Activated CD4-positive, CD25-positive, alpha-beta regulatory T cell treated with anti-CD3 and anti-CD28 coated beads, Interleukin-2, amount 50 U/mL, for 24 hours (primary cell): ENCODE measurements at regions not wholly inside any gene's neighbourhood (a gene's known extent, or its start where the extent isn't known, plus 50 kb on each side); places are given as distances from the start of the nearest gene placed in this dataset.

Experiments used
- ATAC-seq, 2 donors: fragments of 150-1000 bp; cut with Tn5 transposase; one replicate each; pipeline ENCODE4 v1.10.0; 2021; ENCODE audit warnings: mild to moderate bottlenecking in 1 of 2, moderate library complexity in 1 of 2

GRCh38 chr10:1847361-1847760, 110.0 kb upstream of the ADARB2 start:
- ATAC-seq, result no peak

GRCh38 chr10:1846032-1846431, 108.7 kb upstream of the ADARB2 start:
- no peak for ATAC-seq

- ATAC-seq, result no peak
These were observed 104.4 kb upstream of the ADARB2 start for GRCh38 chr10:1841759-1842158.

- ATAC-seq, result no peak
These were observed 92.4 kb upstream of the ADARB2 start for GRCh38 chr10:1829712-1830111.

- ATAC-seq, result no peak
These were observed 87.6 kb upstream of the ADARB2 start for GRCh38 chr10:1824928-1825327.

GRCh38 chr10:1814556-1814955, 77.2 kb upstream of the ADARB2 start:
- ATAC-seq, result no peak

- ATAC-seq, result peak in 1 of 2 donors; percentile 6
These were observed 71.9 kb upstream of the ADARB2 start for GRCh38 chr10:1809139-1809741.

- ATAC-seq, result no peak
These were observed 70.6 kb upstream of the ADARB2 start for GRCh38 chr10:1807924-1808323.

- ATAC-seq, result no peak
These were observed 69.9 kb upstream of the ADARB2 start for GRCh38 chr10:1807196-1807595.

GRCh38 chr10:1802413-1802812, 65.1 kb upstream of the ADARB2 start:
- ATAC-seq, result no peak

GRCh38 chr10:1788401-1788800, 51.1 kb upstream of the ADARB2 start:
- ATAC-seq, result no peak
